CD4-positive, alpha-beta T cell treated with Interferon gamma for 1 hour (primary cell): ENCODE measurements at regions not wholly inside any gene's neighbourhood (a gene's known extent, or its start where the extent isn't known, plus 50 kb on each side); places are given as distances from the start of the nearest gene placed in this dataset.
A peak's percentile ranks its signal among the peaks of the same experiment; 100 is the strongest.

Experiments
- DNase-seq: peaks from one replicate; pipeline ENCODE4 v3.0.0-alpha.2; 2020

DNA sequence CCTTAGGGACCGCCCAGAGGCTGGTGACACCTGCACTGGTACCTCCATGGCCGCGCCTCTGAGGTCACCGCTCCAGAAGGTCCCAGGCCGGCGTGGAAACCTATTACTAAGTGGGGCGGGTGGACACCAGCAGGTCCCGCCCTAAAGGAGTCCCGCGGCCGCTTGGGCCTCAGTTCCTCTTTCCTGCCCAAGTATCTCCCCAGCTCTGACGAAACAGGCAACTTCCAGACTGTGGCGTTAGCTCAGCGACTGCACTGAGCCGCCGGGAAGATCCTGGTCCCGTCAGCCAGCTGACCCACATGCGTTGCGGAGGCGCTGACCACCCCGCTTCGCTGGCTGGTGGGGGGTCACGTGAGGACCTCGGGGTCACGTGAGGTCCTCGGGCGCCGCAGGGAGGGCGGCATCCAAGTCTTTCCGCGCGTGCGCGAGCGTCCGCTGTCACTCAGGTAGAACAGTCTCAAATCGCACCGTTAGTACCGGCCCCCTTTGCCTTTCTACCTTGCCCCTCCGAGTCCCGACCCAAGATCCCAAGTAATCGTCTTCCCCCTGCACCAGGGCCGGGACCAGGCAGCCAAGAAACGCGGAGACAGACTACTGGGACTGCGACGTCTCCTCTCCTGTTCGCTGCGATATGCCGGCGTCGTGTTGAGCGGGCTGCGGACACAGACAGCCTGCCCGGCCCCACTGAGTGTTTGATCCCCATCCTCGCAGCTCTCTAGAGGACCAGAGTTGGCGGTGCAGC lies 53.7 kb upstream of the KDM4C start:
- peak; percentile 84 for DNase-seq

DNA sequence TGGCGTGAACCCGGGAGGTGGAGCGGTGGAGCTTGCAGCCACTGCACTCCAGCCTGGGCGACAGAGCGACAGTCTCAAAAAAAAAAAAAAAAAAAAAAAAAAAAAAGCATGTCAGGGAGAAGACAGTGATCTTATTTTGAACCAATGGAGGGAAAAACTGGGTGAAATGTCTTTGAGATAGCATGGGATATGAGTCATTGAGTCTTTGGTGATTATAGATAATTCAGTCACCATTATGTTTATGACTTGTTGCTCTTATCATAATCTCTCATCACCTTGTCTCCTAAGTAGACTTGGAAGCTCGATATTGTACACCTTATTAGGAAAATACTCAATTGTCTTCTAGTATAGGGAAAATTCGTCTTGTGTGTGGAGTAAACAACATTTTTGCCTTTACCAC lies 55.1 kb upstream of the KDM4C start:
- DNase-seq: no peak

GRCh38 chr9:6696178-6696577 lies 50.6 kb upstream of the GLDC start:
- no peak for DNase-seq

GRCh38 chr9:6695121-6695814 lies 49.7 kb upstream of the GLDC start:
- DNase-seq: no peak
